Activated CD4-positive, alpha-beta T cell treated with anti-CD3 and anti-CD28 coated beads, Interleukin-2, amount 10 ng/mL, durations not matched to agents 7 days and 5 days (primary cell): ENCODE measurements at regions not wholly inside any gene's neighbourhood (a gene's known extent, or its start where the extent isn't known, plus 50 kb on each side); places are given as distances from the start of the nearest gene placed in this dataset.
"Not testable (repeated sequence)": the region's sequence is repeated elsewhere in the genome, so short reads cannot be mapped to it uniquely, and the experiment has no call there.

ENCODE experiments used
- CTCF ChIA-PET: fragments of 350-600 bp; sonication (Branson Sonifier 250); formaldehyde crosslinking; loops from one replicate; lab custom pipeline; 2021; ENCODE audit warnings: antibody characterized with exemption; lab: Charles Lee
- POLR2A ChIA-PET: fragments of 350-600 bp; sonication (Branson Sonifier 250); formaldehyde crosslinking; loops from one replicate; lab custom pipeline; 2021; ENCODE audit warnings: antibody characterized with exemption; lab: Charles Lee
- DNase-seq: peaks from one replicate; pipeline ENCODE4 v3.0.0-alpha.2; 2020
- H3K27ac Mint-ChIP-seq: one replicate; pipeline ENCODE4 v1.8.0; 2021; ENCODE audit warnings: mild to moderate bottlenecking, moderate library complexity, mixed read lengths
- H3K27me3 Mint-ChIP-seq: one replicate; pipeline ENCODE4 v1.8.0; 2021; ENCODE audit warnings: mixed read lengths
- H3K36me3 Mint-ChIP-seq: one replicate; pipeline ENCODE4 v1.8.0; 2021; ENCODE audit warnings: low read depth, mixed read lengths
- H3K4me1 Mint-ChIP-seq: one replicate; pipeline ENCODE4 v1.8.0; 2021; ENCODE audit warnings: mixed read lengths
- H3K4me3 Mint-ChIP-seq: one replicate; pipeline ENCODE4 v1.8.0; 2021; ENCODE audit warnings: mild to moderate bottlenecking, moderate library complexity, mixed read lengths
- H3K9me3 Mint-ChIP-seq: one replicate; pipeline ENCODE4 v1.8.0; 2021; ENCODE audit warnings: mixed read lengths

DNA sequence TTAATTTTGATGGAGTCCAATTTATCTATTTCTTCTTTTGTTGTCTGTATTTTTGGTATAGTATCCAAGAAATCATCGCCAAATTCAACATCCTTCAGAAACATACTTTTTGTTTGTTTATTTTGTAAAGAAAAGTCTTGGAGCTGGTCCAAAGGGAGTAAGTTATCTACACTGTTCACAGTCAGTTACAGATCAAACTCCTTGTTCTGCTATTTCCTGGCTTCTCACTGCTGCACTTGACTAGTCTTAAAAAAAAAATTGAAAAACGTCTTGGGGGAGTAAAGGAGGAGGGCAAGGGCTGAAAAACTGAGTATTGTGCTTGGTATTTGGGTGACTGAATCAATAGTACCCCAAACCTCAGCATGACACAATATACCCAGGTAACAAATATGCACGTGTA is 105.6 kb downstream of the NFKBIZ start:
- Mint-ChIP-seq H3K27ac (no peak overlapping the region), H3K9me3 (peaks cover 6% of the 10 kb centered on the region), H3K27me3 (peaks cover 10% of the 10 kb centered on the region), H3K36me3 (no peaks in the 10 kb centered on the region), H3K4me1 (peaks cover 5% of the 10 kb centered on the region), H3K4me3 (no peak overlapping the region)
- ChIA-PET POLR2A (no interaction called here), CTCF (no interaction called here)
- DNase-seq: no peak

DNA sequence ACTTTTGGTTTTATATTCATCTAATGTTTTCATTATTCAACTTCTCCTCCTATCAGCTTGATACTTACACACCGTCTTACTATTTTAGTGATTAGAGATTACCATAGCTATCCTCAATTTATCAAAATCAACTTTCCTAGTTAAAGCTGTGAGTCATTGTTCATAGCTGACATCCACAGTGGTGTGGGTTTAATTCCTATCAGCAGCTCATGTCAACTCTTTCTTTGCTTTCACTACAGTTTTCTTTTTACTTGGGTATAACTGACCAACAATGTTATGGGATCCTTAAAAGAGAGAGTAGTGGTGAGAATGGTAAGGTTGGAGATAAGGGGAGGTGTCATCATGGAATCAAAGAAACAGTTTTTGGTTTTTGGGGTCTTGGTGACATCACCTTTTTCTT is 112.7 kb downstream of the NFKBIZ start:
- no peaks in the 10 kb centered on the region for H3K36me3 Mint-ChIP-seq
- peaks cover 3% of the 10 kb centered on the region for H3K27me3 Mint-ChIP-seq
- no peak overlapping the region for H3K4me3 Mint-ChIP-seq
- no peaks in the 10 kb centered on the region for H3K9me3 Mint-ChIP-seq
- ChIA-PET CTCF (interaction anchor here (1.0 to 1.3 kb wide), 3 partner anchors 10 to 30 kb away, joined by 3 to 4 read pairs (median 3); no protein-coding TSS in a partner anchor), POLR2A (interaction anchor here (0.7 kb wide), 1 partner anchor 36 kb away, joined by 3 read pairs; no protein-coding TSS in a partner anchor)
- H3K27ac Mint-ChIP-seq: no peak overlapping the region
- H3K4me1 Mint-ChIP-seq: peaks cover 6% of the 10 kb centered on the region
- no peak for DNase-seq

DNA sequence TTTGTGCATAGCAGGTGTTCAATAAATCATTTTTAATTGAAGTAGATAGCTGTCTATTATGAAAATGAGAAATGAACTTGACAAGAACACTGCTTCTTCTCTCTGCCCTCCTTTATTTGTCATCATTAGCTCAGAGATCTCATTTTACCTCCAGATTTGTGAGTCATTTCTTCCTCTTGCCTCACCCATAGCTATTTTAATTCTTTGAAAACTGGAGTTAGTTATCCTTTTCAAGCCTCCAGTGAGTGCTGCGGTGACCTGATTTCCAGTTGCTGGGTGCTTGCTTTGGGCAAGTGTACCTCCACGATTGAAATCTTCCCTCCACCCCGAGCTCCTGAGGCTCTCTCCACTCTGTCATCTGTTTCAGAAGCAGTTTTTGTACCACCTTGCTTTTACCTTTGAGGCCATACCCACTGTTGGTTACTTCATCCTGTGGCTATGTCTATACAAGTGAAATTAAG is 114.6 kb downstream of the NFKBIZ start:
- no peak for DNase-seq

DNA sequence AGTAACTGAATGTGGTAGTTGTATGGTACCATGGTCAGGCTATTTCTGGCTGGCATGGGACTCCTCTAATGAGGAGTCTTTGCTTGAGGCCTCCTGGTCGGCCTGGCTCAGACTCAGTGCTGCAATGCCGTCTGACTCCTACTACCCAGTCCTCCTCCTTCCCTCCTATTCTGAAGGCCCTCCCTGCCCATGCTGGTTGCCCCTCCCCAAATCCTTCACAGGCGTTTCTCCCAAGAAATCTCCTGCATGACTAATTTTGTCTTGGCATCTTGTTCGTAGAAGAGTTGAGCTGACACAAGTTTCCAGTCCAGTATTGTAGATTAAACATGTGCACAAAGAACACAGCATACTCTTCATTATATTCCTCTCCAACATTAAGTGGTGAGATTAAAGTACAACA is 115.5 kb downstream of the NFKBIZ start:
- no peak for DNase-seq
- no peaks in the 10 kb centered on the region for H3K9me3 Mint-ChIP-seq
- no peak overlapping the region for H3K27ac Mint-ChIP-seq
- peaks cover 6% of the 10 kb centered on the region for H3K4me1 Mint-ChIP-seq
- CTCF ChIA-PET: interaction anchor here (0.7 to 1.4 kb wide), 2 partner anchors 30 to 75 kb away, joined by 3 to 7 read pairs; no protein-coding TSS in a partner anchor
- H3K27me3 Mint-ChIP-seq: peaks cover 3% of the 10 kb centered on the region
- no peak overlapping the region for H3K4me3 Mint-ChIP-seq
- peaks cover 2% of the 10 kb centered on the region for H3K36me3 Mint-ChIP-seq
- POLR2A ChIA-PET: interaction anchor here (0.6 kb wide), 1 partner anchor 93 kb away, joined by 3 read pairs; no protein-coding TSS in a partner anchor

More for the DNA sequence above, 114.6 kb downstream of the NFKBIZ start:
- peaks cover 6% of the 10 kb centered on the region for H3K4me1 Mint-ChIP-seq
- ChIA-PET POLR2A (interaction anchor here (0.6 kb wide), 1 partner anchor 94 kb away, joined by 3 read pairs; no protein-coding TSS in a partner anchor), CTCF (interaction anchor here (1.0 to 1.5 kb wide), 3 partner anchors 12 to 31 kb away, joined by 3 to 7 read pairs (median 4); no protein-coding TSS in a partner anchor)
- no peak overlapping the region for H3K4me3 Mint-ChIP-seq
- no peaks in the 10 kb centered on the region for H3K9me3 Mint-ChIP-seq
- H3K36me3 Mint-ChIP-seq: peaks cover 2% of the 10 kb centered on the region
- no peak overlapping the region for H3K27ac Mint-ChIP-seq
- H3K27me3 Mint-ChIP-seq: peaks cover 5% of the 10 kb centered on the region

DNA sequence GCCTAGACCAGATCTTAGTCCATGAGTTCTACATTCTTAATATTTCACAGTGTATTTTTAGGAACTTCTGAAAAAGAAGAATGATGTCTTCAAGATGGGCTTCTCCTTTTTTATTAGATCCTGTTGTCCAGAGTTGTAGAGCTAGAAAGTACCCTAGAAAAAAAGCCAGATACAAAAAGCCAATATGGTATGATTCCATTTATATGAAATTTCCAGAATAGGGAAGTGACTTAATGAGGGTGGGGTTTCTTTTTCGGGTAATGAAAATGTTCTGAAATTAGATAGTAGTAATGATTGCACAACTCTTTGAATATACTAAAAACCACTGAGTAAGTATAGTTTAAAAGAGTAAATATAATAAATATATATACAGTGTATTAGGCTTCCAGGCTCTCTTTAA is 116.9 kb downstream of the NFKBIZ start:
- ChIA-PET POLR2A (no interaction called here), CTCF (interaction anchor here (0.6 to 1.0 kb wide), 3 partner anchors 24 to 282 kb away, joined by 3 read pairs; no protein-coding TSS in a partner anchor)
- H3K36me3 Mint-ChIP-seq: peaks cover 2% of the 10 kb centered on the region
- no peak overlapping the region for H3K4me3 Mint-ChIP-seq
- H3K27me3 Mint-ChIP-seq: peaks cover 3% of the 10 kb centered on the region
- H3K4me1 Mint-ChIP-seq: peaks cover 6% of the 10 kb centered on the region
- no peak for DNase-seq
- no peaks in the 10 kb centered on the region for H3K9me3 Mint-ChIP-seq
- H3K27ac Mint-ChIP-seq: no peak overlapping the region

DNA sequence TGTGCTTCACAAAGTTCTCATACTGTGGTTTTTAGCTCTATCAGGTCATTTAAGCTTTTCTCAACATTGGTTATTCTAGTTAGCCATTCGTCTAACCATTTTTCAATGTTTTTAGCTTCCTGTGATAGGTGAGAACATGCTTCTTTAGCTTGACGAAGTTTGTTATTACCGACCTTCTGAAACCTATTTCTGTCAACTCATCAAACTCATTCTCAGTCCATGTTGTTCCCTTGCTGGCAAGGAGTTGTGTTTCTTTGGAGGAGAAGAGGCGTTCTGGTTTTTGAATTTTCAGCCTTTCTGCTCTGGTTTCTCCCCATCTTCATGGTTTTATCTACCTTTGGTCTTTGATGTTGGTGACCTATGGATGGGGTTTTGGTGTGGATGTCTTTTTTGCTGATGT is 120.9 kb downstream of the NFKBIZ start:
- H3K9me3 Mint-ChIP-seq: peaks cover 10% of the 10 kb centered on the region
- H3K27me3 Mint-ChIP-seq: peaks cover 3% of the 10 kb centered on the region
- H3K4me3 Mint-ChIP-seq: no peak overlapping the region
- H3K4me1 Mint-ChIP-seq: peaks cover 1% of the 10 kb centered on the region
- ChIA-PET CTCF (no interaction called here), POLR2A (no interaction called here)
- H3K36me3 Mint-ChIP-seq: peaks cover 4% of the 10 kb centered on the region
- no peak overlapping the region for H3K27ac Mint-ChIP-seq
- no peak for DNase-seq

DNA sequence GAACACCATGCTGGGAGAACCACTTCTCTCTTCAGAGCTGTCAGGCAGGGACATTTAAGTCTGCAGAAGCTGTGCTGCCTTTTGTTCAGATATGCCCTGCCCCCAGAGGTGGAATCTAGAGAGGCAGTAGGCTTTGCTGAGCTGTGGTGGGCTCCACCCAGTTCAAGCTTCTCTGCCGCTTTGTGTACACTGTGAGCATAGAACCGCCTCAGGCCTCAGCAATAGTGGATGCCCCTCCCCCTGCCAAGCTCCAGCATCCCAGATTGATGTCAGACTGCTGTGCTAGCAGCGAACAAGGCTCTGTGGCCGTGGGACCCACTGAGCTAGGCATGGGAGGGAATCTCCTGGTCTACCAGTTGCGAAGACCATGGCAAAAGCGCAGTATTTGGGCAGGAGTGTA is 121.6 kb downstream of the NFKBIZ start:
- H3K4me3 Mint-ChIP-seq: no peak overlapping the region
- peaks cover 10% of the 10 kb centered on the region for H3K9me3 Mint-ChIP-seq
- peaks cover 1% of the 10 kb centered on the region for H3K4me1 Mint-ChIP-seq
- peaks cover 4% of the 10 kb centered on the region for H3K36me3 Mint-ChIP-seq
- no peak overlapping the region for H3K27ac Mint-ChIP-seq
- no peak for DNase-seq
- POLR2A ChIA-PET: interaction anchor here (0.6 kb wide), 1 partner anchor 35 kb away, joined by 3 read pairs; no protein-coding TSS in a partner anchor
- peaks cover 3% of the 10 kb centered on the region for H3K27me3 Mint-ChIP-seq
- CTCF ChIA-PET: interaction anchor here (1.4 kb wide), 1 partner anchor 23 kb away, joined by 3 read pairs; no protein-coding TSS in a partner anchor

DNA sequence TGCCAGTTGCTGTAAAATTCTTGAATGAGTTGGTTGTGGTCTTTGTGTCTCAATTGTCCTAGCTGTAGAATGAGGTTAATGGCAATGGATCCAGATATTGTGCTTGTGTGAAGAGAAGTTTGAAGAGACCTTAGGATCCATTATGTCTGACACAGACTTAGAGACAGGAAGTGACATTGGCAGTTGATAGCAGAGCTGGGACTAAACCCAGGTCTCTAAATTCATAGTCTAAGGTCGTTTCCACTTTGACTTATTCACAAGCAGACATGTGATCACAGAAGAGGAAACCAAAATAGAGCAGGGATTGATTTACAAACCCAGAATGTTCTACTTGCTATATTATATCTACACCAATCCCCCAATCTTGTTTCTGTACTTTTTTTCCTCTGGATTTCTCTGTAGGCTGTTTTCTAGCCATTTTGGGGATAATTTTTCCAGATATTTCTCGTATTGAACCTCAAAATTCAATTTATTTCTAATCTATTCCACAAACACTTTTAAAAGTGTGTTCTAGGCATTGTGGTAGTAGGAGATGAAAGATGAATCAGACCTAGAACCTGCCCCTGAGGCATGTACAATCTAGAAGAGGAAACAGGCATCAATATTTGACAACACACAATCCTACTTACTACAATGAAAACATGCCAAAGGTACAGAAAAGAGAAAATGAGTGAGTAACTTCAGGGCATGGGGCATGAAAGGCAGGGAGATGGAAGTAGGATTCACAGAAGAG is 123.3 kb downstream of the NFKBIZ start:
- no peak for DNase-seq
- H3K9me3 Mint-ChIP-seq: peaks cover 10% of the 10 kb centered on the region
- POLR2A ChIA-PET: interaction anchor here (0.9 kb wide), 1 partner anchor 13 kb away, joined by 3 read pairs; no protein-coding TSS in a partner anchor

DNA sequence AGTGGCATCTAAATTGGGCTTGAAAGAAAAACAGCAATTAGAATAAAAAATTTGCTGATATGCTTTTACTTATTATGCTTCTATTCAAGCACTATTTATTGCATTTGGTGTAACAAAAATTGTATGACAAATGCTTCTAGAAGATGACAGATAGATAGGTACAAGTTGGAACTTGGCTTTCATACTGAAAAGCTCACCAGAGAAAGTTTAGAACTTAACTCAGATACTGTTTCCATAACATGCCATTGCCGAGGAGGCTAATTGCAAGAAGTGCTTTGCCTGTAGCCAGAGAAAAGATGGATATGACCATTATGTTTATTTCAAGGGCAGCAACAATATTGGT is 123.8 kb downstream of the NFKBIZ start:
- H3K27me3 Mint-ChIP-seq: peaks cover 3% of the 10 kb centered on the region
- DNase-seq: no peak
- ChIA-PET CTCF (no interaction called here), POLR2A (no interaction called here)
- H3K9me3 Mint-ChIP-seq: peaks cover 10% of the 10 kb centered on the region
- H3K4me3 Mint-ChIP-seq: no peak overlapping the region
- peaks cover 2% of the 10 kb centered on the region for H3K36me3 Mint-ChIP-seq
- peaks cover 1% of the 10 kb centered on the region for H3K4me1 Mint-ChIP-seq
- H3K27ac Mint-ChIP-seq: no peak overlapping the region

More for the DNA sequence above, 123.3 kb downstream of the NFKBIZ start:
- Mint-ChIP-seq H3K27me3 (peaks cover 3% of the 10 kb centered on the region), H3K4me1 (peaks cover 1% of the 10 kb centered on the region), H3K27ac (no peak overlapping the region), H3K36me3 (peaks cover 2% of the 10 kb centered on the region), H3K4me3 (no peak overlapping the region)
- CTCF ChIA-PET: interaction anchor here (1.2 to 1.4 kb wide), 2 partner anchors 11 to 21 kb away, joined by 3 read pairs; no protein-coding TSS in a partner anchor

DNA sequence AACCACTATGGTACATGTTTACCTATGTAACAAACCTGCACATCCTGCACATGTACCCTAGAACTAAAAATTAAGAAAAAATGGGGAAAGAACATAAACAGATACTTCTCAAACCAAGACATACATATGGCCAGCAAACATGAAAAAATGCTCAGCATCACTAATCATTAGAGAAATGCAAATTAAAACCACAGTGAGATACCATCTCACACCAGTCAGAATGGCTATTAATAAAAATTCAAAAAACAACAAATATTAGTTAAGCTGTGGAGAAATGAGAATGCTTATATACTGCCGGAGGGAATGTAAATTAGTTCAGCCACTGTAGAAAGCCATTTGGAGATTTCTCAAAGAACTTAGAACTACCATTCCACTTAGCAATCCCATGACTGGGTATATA is 126.1 kb downstream of the NFKBIZ start:
- peaks cover 10% of the 10 kb centered on the region for H3K9me3 Mint-ChIP-seq
- H3K4me3 Mint-ChIP-seq, DNase-seq, H3K4me1 Mint-ChIP-seq, POLR2A ChIA-PET, H3K27ac Mint-ChIP-seq, CTCF ChIA-PET, H3K36me3 Mint-ChIP-seq: not testable (repeated sequence)
- peaks cover 14% of the 10 kb centered on the region for H3K27me3 Mint-ChIP-seq

DNA sequence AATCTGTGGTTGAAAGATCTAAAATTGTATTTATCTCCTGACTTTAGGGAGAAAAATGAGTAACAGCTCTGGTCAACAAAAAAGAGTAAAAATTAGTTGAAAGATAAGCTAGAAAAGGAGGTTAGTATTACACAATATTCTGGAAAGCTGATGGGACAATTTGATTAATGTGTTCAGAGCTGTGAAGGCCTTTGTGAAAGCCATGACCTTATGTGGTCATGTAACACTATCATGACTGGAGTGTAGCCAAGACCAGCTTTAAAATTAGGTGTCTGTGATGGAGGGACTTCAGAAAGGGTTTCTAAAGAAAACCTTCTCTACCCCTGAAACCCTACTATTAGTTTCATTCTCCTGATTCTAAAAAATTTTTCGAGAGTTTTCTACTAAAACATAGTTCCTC is 127.2 kb downstream of the NFKBIZ start:
- Mint-ChIP-seq H3K4me1 (peaks cover 1% of the 10 kb centered on the region), H3K27ac (no peak overlapping the region), H3K36me3 (peaks cover 2% of the 10 kb centered on the region), H3K9me3 (peaks cover 10% of the 10 kb centered on the region), H3K27me3 (peaks cover 15% of the 10 kb centered on the region), H3K4me3 (no peak overlapping the region)
- POLR2A ChIA-PET: no interaction called here
- no peak for DNase-seq
- CTCF ChIA-PET: no interaction called here

DNA sequence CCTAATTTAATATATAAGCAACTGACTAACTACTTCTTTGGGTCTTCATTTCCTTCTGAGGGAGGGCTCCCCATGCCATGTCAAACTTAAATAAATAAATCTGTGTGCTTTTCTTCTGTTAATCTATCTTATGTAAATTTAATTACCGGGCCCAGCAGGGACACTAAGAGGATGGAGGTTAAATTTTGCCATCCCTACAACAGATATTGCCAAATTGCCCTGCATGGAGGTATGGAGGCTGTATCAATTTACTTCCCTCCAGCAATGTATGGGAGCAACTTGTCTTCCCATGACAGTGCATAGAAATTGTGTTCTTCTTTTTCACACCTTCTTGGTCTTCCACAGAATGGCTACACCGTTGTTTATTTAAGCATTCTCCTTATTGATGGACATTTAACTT is 129.0 kb downstream of the NFKBIZ start:
- no peak overlapping the region for H3K27ac Mint-ChIP-seq
- CTCF ChIA-PET: no interaction called here
- no peak overlapping the region for H3K4me3 Mint-ChIP-seq
- no peaks in the 10 kb centered on the region for H3K4me1 Mint-ChIP-seq
- H3K27me3 Mint-ChIP-seq: peaks cover 26% of the 10 kb centered on the region
- no peaks in the 10 kb centered on the region for H3K36me3 Mint-ChIP-seq
- peaks cover 5% of the 10 kb centered on the region for H3K9me3 Mint-ChIP-seq
- DNase-seq: no peak
- POLR2A ChIA-PET: no interaction called here

DNA sequence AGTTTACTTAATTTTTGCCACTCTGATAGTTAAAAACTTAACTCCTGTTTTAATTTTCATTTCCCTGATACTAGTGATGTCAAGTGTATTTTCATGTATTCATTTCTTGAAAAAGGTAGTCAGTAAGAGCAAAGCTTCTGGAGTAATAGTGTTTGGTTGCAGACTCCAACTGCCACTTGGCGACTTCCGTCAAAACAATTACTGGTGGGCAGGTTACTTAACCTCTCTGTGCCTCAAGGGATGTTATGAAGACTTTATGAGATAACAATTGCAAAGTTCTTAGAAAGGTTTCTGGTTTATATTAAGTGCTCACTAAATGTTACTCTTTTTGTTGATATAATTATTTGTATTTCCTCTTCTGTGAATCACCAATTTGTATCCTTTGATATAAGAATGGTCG is 129.7 kb downstream of the NFKBIZ start:
- no peaks in the 10 kb centered on the region for H3K36me3 Mint-ChIP-seq
- no peaks in the 10 kb centered on the region for H3K4me1 Mint-ChIP-seq
- H3K4me3 Mint-ChIP-seq: no peak overlapping the region
- ChIA-PET POLR2A (no interaction called here), CTCF (no interaction called here)
- no peak overlapping the region for H3K27ac Mint-ChIP-seq
- DNase-seq: no peak
- peaks cover 5% of the 10 kb centered on the region for H3K9me3 Mint-ChIP-seq
- H3K27me3 Mint-ChIP-seq: peaks cover 27% of the 10 kb centered on the region
